GM12878 (cell line): ENCODE measurements at regions not wholly inside any gene's neighbourhood (a gene's known extent, or its start where the extent isn't known, plus 50 kb on each side); places are given as distances from the start of the nearest gene placed in this dataset.

Source experiments
- ATAC-seq: fragments of 200-7000 bp; cut with Tn5 transposase; 3 replicates; pipeline ENCODE4 v1.9.1; 2020; ENCODE audit warnings: mild to moderate bottlenecking, moderate library complexity
- BruUV-seq: library from RNA; stranded (reverse); fragments of 400-500 nt; replicated peaks from 2 replicates; lab custom pipeline; 2021; lab: Mats Ljungman, UMichigan
- CTCF ChIA-PET: fragments of 300-600 bp; sonication (Branson Sonifier 250); formaldehyde crosslinking; extraction: SDS; loops from one replicate; lab custom pipeline; 2021; ENCODE audit warnings: inconsistent platforms; lab: Yijun Ruan, JAX
- POLR2A ChIA-PET: fragments of 350-600 bp; formaldehyde crosslinking; extraction: SDS; loops from one replicate; lab custom pipeline; 2021; ENCODE audit warnings: inconsistent platforms; lab: Charles Lee
- RAD21 ChIA-PET: fragments of 300-600 bp; sonication (Branson Sonifier 250); formaldehyde crosslinking; loops from one replicate; lab custom pipeline; 2023; ENCODE audit warnings: antibody characterized with exemption; ENCODE audit not compliant: unreplicated experiment; lab: Charles Lee
- SMC1A ChIA-PET: fragments of 300-600 bp; sonication (Branson Sonifier 250); formaldehyde crosslinking; loops from one replicate; lab custom pipeline; 2023; ENCODE audit not compliant: unreplicated experiment, uncharacterized antibody; lab: Charles Lee
- DNase-seq: peaks from one replicate; pipeline ENCODE4 v3.0.0-alpha.2; 2011; ENCODE audit warnings: low read depth, low spot score
- FAIRE-seq: peaks from 3 replicates; lab custom pipeline; 2011; peaks lifted over from hg19 to GRCh38; lab: Jason Lieb, UNC
- H2AFZ ChIP-seq: 2 replicates; pipeline ENCODE4 v1.6.0; 2011; ENCODE audit warnings: low read depth, low read length, control low read depth; ENCODE audit not compliant: control insufficient read depth
- H3K27ac ChIP-seq: 2 replicates; pipeline ENCODE4 v1.5.1; 2011; ENCODE audit warnings: control low read depth; ENCODE audit not compliant: control insufficient read depth, insufficient read depth
- H3K27me3 ChIP-seq, 2 experiments: replicated peaks in 1 of 2; 2 replicates each; pipeline versions ENCODE4 v1.6.0 to v1.6.1; 2011; ENCODE audit warnings: low read length in 1 of 2; ENCODE audit not compliant: control insufficient read depth in 2 of 2, insufficient read depth in 2 of 2
- H3K36me3 ChIP-seq, 2 experiments: 2 replicates each; pipeline ENCODE4 v1.5.1; 2011; ENCODE audit warnings: low read length in 1 of 2; ENCODE audit not compliant: control insufficient read depth in 2 of 2, insufficient read depth in 2 of 2
- H3K4me1 ChIP-seq: 2 replicates; pipeline ENCODE4 v1.6.1; 2011; ENCODE audit warnings: mild to moderate bottlenecking, low read length, moderate library complexity, mixed read lengths; ENCODE audit not compliant: control insufficient read depth, insufficient read depth
- H3K4me2 ChIP-seq: 2 replicates; pipeline ENCODE4 v1.6.0; 2011; ENCODE audit warnings: control low read depth; ENCODE audit not compliant: control insufficient read depth, insufficient read depth
- H3K4me3 ChIP-seq: fragments of 200-600 bp; sonication (generic); 2 replicates; pipeline ENCODE4 v1.5.1; 2016
- H3K79me2 ChIP-seq: 2 replicates; pipeline ENCODE4 v1.6.0; 2011; ENCODE audit warnings: low read length; ENCODE audit not compliant: control insufficient read depth, insufficient read depth
- H3K9ac ChIP-seq: 2 replicates; pipeline ENCODE4 v1.8.0; 2011; ENCODE audit warnings: low read length, control low read depth, mixed read lengths; ENCODE audit not compliant: control insufficient read depth, insufficient read depth
- H3K9me3 ChIP-seq: replicated peaks from 3 replicates; pipeline ENCODE4 v1.5.1; 2011; ENCODE audit warnings: mild to moderate bottlenecking, low read length; ENCODE audit not compliant: control insufficient read depth, insufficient read depth
- H4K20me1 ChIP-seq: 2 replicates; pipeline ENCODE4 v1.6.0; 2011; ENCODE audit not compliant: control insufficient read depth, insufficient read depth
- CREM ChIP-seq: IDR thresholded peaks from 2 replicates; pipeline ENCODE4 v1.6.1; 2014; ENCODE audit warnings: antibody characterized with exemption, low read depth
- E4F1 ChIP-seq: fragments of 450-650 bp; IDR thresholded peaks from 2 replicates; pipeline ENCODE4 v1.6.1; 2018; ENCODE audit warnings: borderline replicate concordance, mild to moderate bottlenecking; ENCODE audit not compliant: partially characterized antibody
- EGR1 ChIP-seq, 2 experiments: IDR thresholded peaks; 1 replicate in 1 of 2; 2 replicates in 1 of 2; pipeline ENCODE4 v1.6.1; 2011 to 2012; ENCODE audit warnings: low read depth in 2 of 2, low read length in 2 of 2, borderline replicate concordance in 1 of 2, mild to moderate bottlenecking in 1 of 2, moderate library complexity in 1 of 2
- ETV6 ChIP-seq, 2 experiments: fragments of 450-650 bp in 1 of 2; IDR thresholded peaks in 1 of 2; conservative IDR thresholded peaks in 1 of 2; 2 replicates each; pipeline ENCODE4 v1.6.1; 2014; ENCODE audit warnings: antibody characterized with exemption in 1 of 2, borderline replicate concordance in 1 of 2, low read depth in 1 of 2, mild to moderate bottlenecking in 1 of 2, moderate library complexity in 1 of 2
- GATAD2B ChIP-seq: fragments of 450-650 bp; conservative IDR thresholded peaks from 2 replicates; pipeline ENCODE4 v1.6.1; 2017; ENCODE audit warnings: low read depth, mild to moderate bottlenecking, moderate library complexity
- MEF2A ChIP-seq: IDR thresholded peaks from 2 replicates; pipeline ENCODE4 v1.6.1; 2011; ENCODE audit warnings: low read depth, mild to moderate bottlenecking, low read length, moderate library complexity; ENCODE audit not compliant: insufficient read depth
- NFYB ChIP-seq: IDR thresholded peaks from 2 replicates; pipeline ENCODE4 v1.6.1; 2011; ENCODE audit warnings: low read depth, mild to moderate bottlenecking, low read length, improper control_type of control experiment, moderate library complexity; ENCODE audit not compliant: insufficient read depth
- NRF1 ChIP-seq: conservative IDR thresholded peaks from 2 replicates; pipeline ENCODE4 v1.6.1; 2011; ENCODE audit warnings: mild to moderate bottlenecking, low read depth, low read length, improper control_type of control experiment
- RAD21 ChIP-seq: IDR thresholded peaks from 2 replicates; pipeline ENCODE4 v1.6.1; 2011; ENCODE audit warnings: mild to moderate bottlenecking, low read depth, low read length, moderate library complexity; ENCODE audit not compliant: insufficient read depth
- ZNF217 ChIP-seq: fragments of 450-650 bp; IDR thresholded peaks from 2 replicates; pipeline ENCODE4 v1.6.1; 2017; ENCODE audit warnings: antibody characterized with exemption, mild to moderate bottlenecking
- ZNF622 ChIP-seq: fragments of 450-650 bp; IDR thresholded peaks from 2 replicates; pipeline ENCODE4 v1.6.1; 2017; ENCODE audit warnings: mild to moderate bottlenecking, inconsistent platforms
- ZNF687 ChIP-seq: fragments of 450-650 bp; IDR thresholded peaks from 2 replicates; pipeline ENCODE4 v1.6.1; 2017; ENCODE audit warnings: mild to moderate bottlenecking, moderate library complexity
- WGBS: methylation state at CpG from one replicate; pipeline ENCODE4 v1.1.6; 2016; ENCODE audit warnings: low lambda C conversion rate; ENCODE audit not compliant: insufficient replicate concordance, insufficient coverage; ENCODE audit errors: missing lambda C conversion rate; 5-methylcytosine and 5-hydroxymethylcytosine counted together
- in situ Hi-C: fragments of 300-500 bp; cut with MboI; formaldehyde crosslinking; loops from 9 replicates; pipeline ENCODE4 v1.14.3; 2018; ENCODE audit warnings: mixed read lengths
- intact Hi-C: fragments of 100-400 bp; cut with micrococcal nuclease; formaldehyde crosslinking; loops from one replicate; pipeline ENCODE4 v1.14.2; 2022; ENCODE audit not compliant: unreplicated experiment

- H3K27me3 ChIP-seq, result no peaks in the 10 kb centered on the region
- FAIRE-seq (no peak), DNase-seq (no peak), ATAC-seq (no peak)
- no peak overlapping the region for H3K4me3 ChIP-seq
- intact Hi-C loops (no loop called here), in situ Hi-C loops (no loop called here)
- no peaks in the 10 kb centered on the region for H3K36me3 ChIP-seq
- H3K9me3 ChIP-seq, result no peaks in the 10 kb centered on the region; the same call in 1 of the 3 replicates
- POLR2A ChIA-PET, result no interaction called here
- no peaks in the 10 kb centered on the region for H3K4me1 ChIP-seq
- H3K79me2 ChIP-seq, result no peaks in the 10 kb centered on the region
- no peak overlapping the region for H3K4me2 ChIP-seq
- no peak for TF ChIP-seq ZNF687
- no peak for TF ChIP-seq GATAD2B
- BruUV-seq, result no TSS peak
- RAD21 ChIA-PET, result no interaction called here
- no peak overlapping the region for H3K9ac ChIP-seq
- SMC1A ChIA-PET, result no interaction called here
- no peaks in the 10 kb centered on the region for H4K20me1 ChIP-seq
- H2AFZ ChIP-seq, result no peak overlapping the region
- CTCF ChIA-PET, result no interaction called here
- 96% methylated on average over 5 of the region's 5 CpGs for WGBS
- no peak overlapping the region for H3K27ac ChIP-seq
Measured at GRCh38 chr5:89857790-89858189, 551.8 kb downstream of the CETN3 start.

GRCh38 chr5:89855417-89855816 lies 554.1 kb downstream of the CETN3 start:
- DNase-seq (no peak), ATAC-seq (no peak), FAIRE-seq (no peak)
- ChIA-PET CTCF (no interaction called here), RAD21 (no interaction called here), POLR2A (no interaction called here), SMC1A (no interaction called here)
- intact Hi-C loops, result no loop called here
- Histone ChIP-seq H3K27ac (no peak overlapping the region), H3K27me3 (no peaks in the 10 kb centered on the region), H3K4me3 (no peak overlapping the region), H3K4me2 (no peak overlapping the region), H3K79me2 (no peaks in the 10 kb centered on the region), H3K9me3 (no peaks in the 10 kb centered on the region; the same call in 1 of the 3 replicates), H2AFZ (no peak overlapping the region), H4K20me1 (no peaks in the 10 kb centered on the region), H3K4me1 (peaks cover 3% of the 10 kb centered on the region; the same call in 1 of the 2 replicates), H3K9ac (no peak overlapping the region), H3K36me3 (no peaks in the 10 kb centered on the region)
- WGBS, result 98% methylated on average over 2 of the region's 2 CpGs
- in situ Hi-C loops, result no loop called here
- no TSS peak for BruUV-seq
- no peak for TF ChIP-seq ETV6 (conservative IDR thresholded peaks at IDR 0.05 in 1 of 2, IDR thresholded peaks at IDR 0.05 in 1 of 2; ENCODE audit: borderline replicate concordance in 1 of 2, low read depth in 1 of 2)
- no peak for TF ChIP-seq CREM
- TF ChIP-seq NFYB, result no peak
- TF ChIP-seq NRF1, result no peak
- no peak for TF ChIP-seq ZNF622
- TF ChIP-seq E4F1, result no peak
- no peak for TF ChIP-seq MEF2A
- no peak for TF ChIP-seq ZNF217
- TF ChIP-seq RAD21, result no peak
- TF ChIP-seq EGR1 (IDR thresholded peaks at IDR 0.05; ENCODE audit: borderline replicate concordance in 1 of 2, low read depth in 2 of 2, low read length in 2 of 2), result no peak
